DMS 273 (cell line): ENCODE measurements at regions not wholly inside any gene's neighbourhood (a gene's known extent, or its start where the extent isn't known, plus 50 kb on each side); places are given as distances from the start of the nearest gene placed in this dataset.

Experiments used
- DNase-seq: peaks from one replicate; lab custom pipeline; 2025; ENCODE audit not compliant: unreplicated experiment; lab: John Stamatoyannopoulos, UW

DNA sequence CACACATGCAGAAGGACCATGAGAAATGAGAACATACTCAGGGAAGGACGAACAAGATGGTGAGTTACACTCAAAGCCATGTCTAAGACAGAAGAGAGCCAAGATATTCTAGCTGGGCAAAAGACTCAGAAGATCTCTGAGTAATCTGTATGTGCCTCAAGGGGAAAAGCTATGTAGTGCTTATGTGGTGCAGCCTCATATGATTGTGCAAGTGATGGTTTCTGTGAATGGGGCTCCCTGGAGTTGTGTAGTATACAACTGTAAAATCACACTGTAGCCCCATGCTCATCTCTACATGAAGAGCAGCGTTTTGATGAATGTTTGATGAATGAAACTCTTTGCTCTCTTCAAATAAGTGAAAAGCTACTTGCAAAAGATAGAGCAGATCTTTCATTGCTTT lies 57.5 kb downstream of the OSR1 start:
- no peak for DNase-seq

- DNase-seq = no peak
These were observed 58.9 kb downstream of the OSR1 start for GRCh38 chr2:19299522-19299921.

DNA sequence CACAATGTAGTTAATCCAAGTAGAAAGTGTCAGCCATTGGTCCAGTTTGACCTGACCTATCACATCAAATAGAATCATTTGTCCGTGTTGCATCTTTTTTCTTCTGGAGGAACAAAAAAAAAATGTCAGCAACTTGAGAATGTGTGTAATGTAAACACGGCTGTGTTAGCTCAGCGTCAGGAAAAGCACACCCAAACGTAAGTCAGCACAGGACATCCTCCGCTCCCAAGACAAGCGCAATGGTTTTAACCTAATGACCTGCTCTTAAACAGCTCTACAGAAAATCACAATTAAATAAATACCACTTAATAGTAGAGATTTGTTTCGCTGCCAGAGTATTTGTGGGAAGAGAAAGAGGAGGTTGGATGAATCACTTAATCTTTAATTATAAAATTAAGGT lies 59.4 kb downstream of the OSR1 start:
- no peak for DNase-seq

DNA sequence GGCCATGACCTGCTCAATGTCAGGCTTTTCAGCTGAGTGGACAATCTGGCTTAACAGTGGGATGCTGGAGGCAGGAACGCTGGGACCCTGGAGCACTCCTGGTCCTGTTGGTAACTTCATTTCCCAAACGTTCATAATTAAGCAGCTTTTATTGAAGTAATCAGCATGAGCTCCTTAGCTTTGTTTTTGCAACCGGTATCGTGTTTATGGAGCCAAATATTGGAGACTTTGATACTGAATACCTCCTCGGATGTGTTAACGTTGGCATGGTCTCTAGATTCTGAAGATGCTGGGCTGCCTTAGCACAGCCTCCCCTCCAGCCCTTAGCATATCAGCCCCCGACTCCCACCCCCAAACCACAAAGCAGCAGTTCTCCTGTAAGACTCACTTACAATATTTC lies 60.7 kb downstream of the OSR1 start:
- DNase-seq = no peak

GRCh38 chr2:19295998-19296502 lies 62.4 kb downstream of the OSR1 start:
- DNase-seq = no peak

- no peak for DNase-seq
These were observed 66.4 kb downstream of the OSR1 start for GRCh38 chr2:19292007-19292406.

DNA sequence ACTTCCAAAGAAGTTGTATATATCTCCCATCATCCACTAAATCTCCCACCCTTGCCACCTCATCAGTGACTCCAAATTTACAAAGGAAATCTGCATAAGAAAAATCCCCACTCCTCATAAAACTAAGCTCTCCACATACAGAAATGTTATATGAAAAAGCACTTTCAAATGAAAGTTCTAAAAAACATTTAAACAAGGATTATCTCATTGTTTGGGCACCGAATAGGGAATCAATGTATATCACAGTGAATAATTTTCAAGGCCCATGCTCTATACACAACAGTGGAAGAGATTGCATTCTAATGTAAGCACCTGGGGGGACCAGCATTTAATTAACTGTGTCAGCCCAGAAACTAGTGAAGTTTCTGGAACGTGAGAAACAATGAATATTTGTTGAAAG lies 70.1 kb downstream of the OSR1 start:
- DNase-seq = no peak

DNA sequence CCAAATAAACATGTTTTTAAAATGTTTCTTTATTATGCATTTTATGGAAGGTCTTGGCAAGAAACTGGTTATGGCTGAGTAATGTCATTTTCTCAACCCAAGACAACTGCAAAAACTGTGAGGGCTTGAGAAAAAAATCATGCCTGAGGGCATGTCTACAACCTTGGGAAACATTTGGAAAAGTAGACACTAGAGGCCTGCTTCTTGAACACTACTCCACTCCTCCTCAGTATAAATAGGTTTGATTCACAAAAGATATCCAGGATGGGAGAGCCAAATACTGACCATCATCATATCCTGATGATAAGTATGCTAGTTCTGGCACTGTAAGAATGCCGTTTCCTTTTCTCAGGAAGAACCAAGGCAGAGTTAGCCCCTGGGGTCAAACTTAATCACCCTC lies 71.1 kb downstream of the OSR1 start:
- DNase-seq = no peak

DNA sequence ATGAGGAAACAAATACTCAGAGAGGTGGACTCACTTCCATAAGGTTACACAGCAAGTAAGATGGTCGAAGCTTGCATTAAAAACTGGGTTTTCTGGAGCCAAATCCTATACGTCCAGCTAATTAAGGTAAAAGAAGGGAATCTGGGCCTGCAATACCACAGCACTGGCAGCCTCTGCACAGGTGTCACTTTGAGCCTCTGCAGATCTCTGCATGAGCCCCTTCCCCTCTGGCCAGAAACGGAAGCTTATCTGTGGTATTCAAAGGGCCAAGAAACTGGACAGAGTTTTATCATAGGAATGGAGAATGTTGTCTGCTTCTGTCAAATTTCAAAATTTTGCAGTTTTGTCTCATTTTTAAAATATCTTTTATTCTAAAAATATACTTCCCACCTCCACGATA lies 76.1 kb downstream of the OSR1 start:
- no peak for DNase-seq

DNA sequence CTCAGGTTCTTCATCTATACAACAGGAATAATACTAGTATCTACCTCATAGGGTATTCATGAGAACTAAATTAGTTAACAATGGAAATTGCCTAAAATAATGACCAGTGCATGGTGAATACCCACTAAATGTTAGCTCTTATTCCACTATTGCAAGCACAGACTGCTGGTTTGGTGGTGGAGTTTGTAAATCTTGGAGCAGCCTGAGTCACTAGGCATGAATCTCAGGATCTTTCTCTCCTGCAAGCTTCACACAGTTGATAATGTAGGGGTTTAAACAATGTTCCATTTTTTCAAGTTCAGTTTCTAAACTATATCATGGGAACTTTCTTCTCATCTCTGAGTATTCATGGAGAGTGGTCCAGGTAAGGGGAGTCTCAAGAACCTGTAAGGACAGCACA lies 84.0 kb downstream of the OSR1 start:
- DNase-seq = no peak

GRCh38 chr2:19272941-19273470 lies 85.4 kb downstream of the OSR1 start:
- DNase-seq = no peak

DNA sequence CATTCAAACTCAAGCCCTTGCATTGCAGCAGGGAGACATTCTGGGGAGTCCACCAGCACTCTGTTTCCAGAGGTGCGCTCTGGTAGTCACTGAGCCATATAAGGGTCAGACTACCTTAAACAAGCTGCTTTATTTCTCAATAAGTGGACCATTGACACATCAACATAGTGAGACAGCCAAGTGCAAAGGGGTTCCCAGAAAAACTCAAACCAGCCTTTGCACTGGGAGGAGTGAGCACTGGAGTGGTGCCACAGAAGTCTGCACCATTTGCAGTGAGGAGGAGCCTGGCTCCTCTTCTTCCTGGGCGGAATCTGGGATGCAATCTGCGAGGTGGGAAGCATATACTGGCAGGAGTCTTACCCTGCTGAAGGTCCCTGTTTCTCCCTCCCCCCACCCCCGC lies 86.4 kb downstream of the OSR1 start:
- no peak for DNase-seq

DNA sequence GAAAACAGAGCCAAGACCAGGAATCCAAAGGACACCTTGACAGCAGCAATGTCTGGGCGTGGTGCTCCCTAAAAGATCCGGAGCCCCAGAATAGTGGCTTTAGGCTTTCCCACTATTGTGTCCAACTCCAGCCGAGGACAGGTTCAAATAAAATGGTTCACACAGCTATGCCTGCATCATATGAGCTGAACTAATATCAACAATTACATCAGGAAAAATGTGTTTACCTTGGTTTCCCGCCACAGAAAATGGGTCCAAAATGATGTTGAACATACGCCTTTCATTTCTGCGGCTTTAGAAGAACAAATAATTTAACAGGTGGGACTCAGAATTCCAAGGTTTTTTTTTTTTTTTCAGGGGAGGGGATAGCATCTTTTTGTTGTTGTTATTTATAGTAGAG lies 93.6 kb downstream of the OSR1 start:
- no peak for DNase-seq

DNA sequence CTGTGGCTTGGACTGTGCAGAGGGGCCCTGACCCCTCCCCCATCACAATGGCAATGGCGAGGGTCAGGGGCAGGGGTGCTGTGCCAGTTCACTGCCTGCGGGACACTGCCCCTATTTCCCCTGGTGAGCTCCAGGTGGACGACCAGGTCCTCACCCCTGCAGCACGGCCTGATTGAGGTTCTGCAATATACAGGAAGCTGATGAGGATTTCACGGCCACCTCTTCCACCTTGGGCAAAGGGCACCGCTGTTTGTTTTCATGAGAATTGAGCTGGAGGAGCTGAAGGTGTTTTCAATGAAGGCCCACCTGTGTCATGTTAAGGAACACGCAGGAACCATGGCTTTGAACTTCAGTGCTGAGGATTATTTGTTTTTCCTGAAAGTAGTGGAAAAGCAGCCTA lies 96.3 kb downstream of the OSR1 start:
- no peak for DNase-seq

DNA sequence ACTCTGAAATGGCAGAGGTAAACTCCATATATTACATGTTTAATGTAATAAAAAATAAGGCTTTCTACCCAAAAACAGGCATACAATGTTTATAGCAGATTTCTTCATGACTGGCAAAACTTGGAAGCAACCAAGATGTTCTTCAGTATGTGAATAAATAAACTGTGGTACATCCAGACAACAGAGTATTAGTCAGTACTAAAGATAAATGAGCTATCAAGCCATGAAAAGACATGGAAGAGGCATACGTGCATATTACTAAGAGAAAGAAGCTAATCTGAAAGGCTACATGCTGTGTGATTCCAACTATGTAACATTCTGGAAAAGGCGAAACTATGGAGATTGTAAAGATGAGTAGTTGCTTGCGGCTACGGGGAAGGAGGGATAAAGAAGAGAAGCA lies 97.4 kb downstream of the OSR1 start:
- DNase-seq = no peak

DNA sequence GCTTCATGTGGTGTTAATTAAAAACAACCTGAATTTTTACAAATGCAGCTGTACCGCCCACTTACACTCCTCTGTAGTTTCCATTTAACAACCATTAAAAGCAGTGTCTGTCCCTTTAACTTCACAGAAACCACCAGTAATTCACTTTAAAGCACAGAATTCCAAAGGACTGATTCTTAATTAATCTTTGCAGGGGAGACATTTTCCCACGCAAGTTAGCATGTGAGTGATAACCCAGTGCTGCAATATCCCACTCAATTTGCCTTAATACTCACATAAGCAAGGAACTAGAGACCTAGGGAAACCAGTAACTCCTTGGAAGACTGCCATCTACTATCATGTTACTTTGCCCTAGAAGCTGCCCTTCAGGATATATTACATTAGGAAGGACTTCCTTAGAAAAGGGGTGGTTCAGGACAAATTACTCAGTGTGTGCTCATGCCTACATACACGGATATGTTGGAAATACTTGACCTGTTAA lies 102.3 kb downstream of the OSR1 start:
- peak; percentile 63 for DNase-seq

DNA sequence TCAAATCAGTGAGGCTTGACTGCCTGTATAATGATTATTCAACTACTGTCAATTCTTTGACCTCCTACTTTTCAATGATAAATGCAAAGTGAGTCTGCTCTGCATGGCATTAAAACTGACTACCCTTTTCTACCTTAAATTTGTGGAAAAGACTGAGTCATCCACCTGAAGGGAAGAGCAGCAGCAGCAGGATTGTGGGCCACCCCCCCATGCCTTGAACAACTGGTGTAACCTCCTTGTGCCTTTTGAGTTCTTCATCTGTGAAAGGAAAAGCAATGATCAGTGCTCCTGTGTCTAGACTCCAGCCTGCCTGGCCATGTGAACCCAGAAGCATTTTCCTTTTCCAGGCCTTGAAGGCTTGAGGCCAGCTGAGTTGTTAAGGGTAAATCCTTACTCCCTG lies 102.9 kb downstream of the OSR1 start:
- DNase-seq = no peak

DNA sequence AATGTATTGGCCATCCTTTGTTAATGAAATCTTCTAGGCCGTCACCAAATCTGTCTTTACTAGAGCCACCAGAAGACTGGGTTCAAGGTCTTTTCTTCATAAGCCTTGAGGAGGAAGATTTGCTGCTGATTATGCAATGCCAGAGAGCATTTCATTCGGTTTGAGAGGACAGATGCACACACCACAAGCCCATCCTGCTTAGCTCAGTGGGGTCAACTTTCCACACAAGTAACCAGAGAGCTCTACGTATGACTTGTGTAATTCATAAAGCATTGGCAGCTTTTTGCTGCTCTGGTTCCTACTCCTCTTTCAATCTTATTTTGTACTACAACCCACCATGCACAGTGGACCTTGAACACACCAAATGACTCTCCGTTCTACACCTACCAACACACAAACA lies 106.9 kb downstream of the OSR1 start:
- no peak for DNase-seq

- DNase-seq = no peak
These were observed 107.5 kb downstream of the OSR1 start for GRCh38 chr2:19250906-19251305.

DNA sequence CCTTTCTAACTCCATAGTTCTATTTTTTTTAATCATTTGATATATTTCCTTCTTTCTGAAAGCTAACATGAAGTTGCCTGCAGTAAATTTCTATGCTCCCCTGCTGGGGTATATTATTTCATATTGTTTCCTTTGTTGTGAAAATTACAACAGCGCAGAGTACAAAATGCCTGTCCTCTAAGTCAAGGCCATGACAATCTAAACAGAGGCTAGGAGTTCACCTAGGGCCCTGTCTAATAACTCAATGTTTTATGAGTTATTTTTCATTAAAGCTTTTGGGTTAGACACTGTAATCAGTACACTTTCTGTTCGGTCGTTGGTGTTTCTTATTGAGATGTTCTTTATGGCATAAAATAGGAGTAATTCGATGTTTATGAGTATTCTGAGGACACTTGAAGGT lies 111.2 kb downstream of the OSR1 start:
- no peak for DNase-seq

DNA sequence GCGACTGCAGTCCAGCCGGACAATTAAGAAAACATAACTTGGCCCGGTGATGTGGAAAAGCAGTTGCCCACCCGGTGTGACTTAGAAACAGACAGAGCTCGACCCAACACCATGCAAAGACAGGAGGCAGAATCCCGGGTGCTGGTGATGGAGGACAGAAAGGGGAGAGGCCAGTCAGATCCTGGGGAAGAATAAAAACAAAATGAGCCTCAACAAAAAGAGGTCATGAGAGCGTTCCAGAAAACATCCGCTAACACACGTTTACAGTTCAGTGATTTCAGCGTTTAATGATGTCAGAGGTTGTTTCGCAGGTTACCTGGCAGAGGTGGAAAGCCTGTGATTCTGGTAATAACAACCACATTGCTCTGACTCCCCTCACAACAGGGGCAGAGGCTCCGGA lies 111.9 kb downstream of the OSR1 start:
- DNase-seq = no peak

- no peak for DNase-seq
These were observed 113.7 kb downstream of the OSR1 start for GRCh38 chr2:19244460-19245363.
